ENCODE measurements at regions not wholly inside any gene's neighbourhood (a gene's known extent, or its start where the extent isn't known, plus 50 kb on each side); places are given as distances from the start of the nearest gene placed in this dataset.

DNA sequence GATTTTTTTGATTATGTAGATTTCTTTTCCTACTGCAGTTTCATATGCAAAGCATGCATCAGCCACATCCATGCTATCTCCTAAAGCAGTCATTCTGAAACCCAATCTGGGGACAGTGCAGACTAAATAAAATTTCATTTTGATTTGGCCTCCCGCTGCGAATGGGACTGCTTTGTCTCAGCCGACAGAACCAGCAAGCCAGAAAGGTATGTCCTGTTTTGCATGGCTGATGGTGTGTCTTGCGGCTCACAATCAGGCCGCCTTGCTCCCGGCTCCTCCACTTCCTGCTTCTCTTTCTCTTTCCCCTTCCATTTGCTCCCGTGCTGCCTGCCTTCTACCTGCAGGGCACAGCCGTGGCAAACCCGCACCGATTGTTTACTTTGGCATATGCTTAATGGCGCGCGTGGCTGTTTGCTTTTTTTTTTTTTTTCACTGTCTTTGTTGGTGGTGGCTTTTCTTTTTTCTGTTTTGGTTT, 419.6 kb upstream of the POU3F3 start:
- peaks cover 0 to 7% (median 2%) of the 10 kb centered on the region in 6 donors for H3K4me1 ChIP-seq
- peak overlapping the region in 2 of 8 donors; percentile 13 to 43 for H3K4me3 ChIP-seq
- intact Hi-C loops (cut with DNase I; ENCODE audit: low total_unique reads), result no loop called here
- H3K9me3 ChIP-seq, result no peaks in the 10 kb centered on the region
- no peak overlapping the region for H3K27ac ChIP-seq
- no peak for DNase-seq
- WGBS, 5 donors, result 6 to 18% (median 13%) methylated on average over 13 of the region's 13 CpGs
- peaks cover 0 to 22% (median 0%) of the 10 kb centered on the region in 7 donors for H3K27me3 ChIP-seq (replicated peaks in 1 of 7)
- H3K36me3 ChIP-seq, result no peaks in the 10 kb centered on the region
- TF ChIP-seq POLR2A (IDR thresholded peaks at IDR 0.05) (no peak), POLR2AphosphoS5 (IDR thresholded peaks at IDR 0.05) (no peak)
- TF ChIP-seq, protein P1, sequence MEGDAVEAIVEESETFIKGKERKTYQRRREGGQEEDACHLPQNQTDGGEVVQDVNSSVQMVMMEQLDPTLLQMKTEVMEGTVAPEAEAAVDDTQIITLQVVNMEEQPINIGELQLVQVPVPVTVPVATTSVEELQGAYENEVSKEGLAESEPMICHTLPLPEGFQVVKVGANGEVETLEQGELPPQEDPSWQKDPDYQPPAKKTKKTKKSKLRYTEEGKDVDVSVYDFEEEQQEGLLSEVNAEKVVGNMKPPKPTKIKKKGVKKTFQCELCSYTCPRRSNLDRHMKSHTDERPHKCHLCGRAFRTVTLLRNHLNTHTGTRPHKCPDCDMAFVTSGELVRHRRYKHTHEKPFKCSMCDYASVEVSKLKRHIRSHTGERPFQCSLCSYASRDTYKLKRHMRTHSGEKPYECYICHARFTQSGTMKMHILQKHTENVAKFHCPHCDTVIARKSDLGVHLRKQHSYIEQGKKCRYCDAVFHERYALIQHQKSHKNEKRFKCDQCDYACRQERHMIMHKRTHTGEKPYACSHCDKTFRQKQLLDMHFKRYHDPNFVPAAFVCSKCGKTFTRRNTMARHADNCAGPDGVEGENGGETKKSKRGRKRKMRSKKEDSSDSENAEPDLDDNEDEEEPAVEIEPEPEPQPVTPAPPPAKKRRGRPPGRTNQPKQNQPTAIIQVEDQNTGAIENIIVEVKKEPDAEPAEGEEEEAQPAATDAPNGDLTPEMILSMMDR (IDR thresholded peaks at IDR 0.05 in 8 of 11, conservative IDR thresholded peaks at IDR 0.05 in 3 of 11), result no peak

DNA sequence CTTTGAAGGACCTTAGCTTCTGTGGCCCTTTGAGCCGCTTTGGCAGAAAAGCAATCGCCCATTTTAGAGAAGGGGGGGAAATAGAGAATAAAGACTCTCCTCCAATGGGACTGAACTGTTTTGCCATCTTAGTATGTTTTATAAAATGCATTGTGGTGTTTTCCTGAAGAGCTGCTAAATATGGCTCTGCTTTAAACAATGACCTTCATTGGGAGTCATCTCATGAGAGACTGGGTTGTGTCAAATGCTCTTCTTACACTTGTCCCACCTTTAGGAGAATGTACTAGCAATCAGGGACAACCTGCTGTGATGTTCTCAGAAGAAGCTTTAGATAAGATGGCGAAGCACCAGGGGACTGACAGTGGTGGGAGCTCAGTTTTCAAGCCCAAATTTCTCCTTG, 418.9 kb upstream of the POU3F3 start:
- Histone ChIP-seq H3K27me3 (replicated peaks in 1 of 7) (peaks cover 0 to 22% (median 0%) of the 10 kb centered on the region in 7 donors), H3K4me1 (peaks cover 0 to 7% (median 2%) of the 10 kb centered on the region in 6 donors), H3K27ac (no peak overlapping the region), H3K4me3 (peak overlapping the region in 1 of 8 donors; percentile 43), H3K36me3 (no peaks in the 10 kb centered on the region), H3K9me3 (no peaks in the 10 kb centered on the region)
- TF ChIP-seq POLR2A (IDR thresholded peaks at IDR 0.05) (no peak), POLR2AphosphoS5 (IDR thresholded peaks at IDR 0.05) (no peak)
- TF ChIP-seq, protein P1 (IDR thresholded peaks at IDR 0.05 in 8 of 11, conservative IDR thresholded peaks at IDR 0.05 in 3 of 11), result no peak
- intact Hi-C loops (cut with DNase I; ENCODE audit: low total_unique reads), result no loop called here
- 81 to 97% (median 87%) methylated on average over 3 of the region's 3 CpGs for WGBS, 5 donors
- no peak for DNase-seq

DNA sequence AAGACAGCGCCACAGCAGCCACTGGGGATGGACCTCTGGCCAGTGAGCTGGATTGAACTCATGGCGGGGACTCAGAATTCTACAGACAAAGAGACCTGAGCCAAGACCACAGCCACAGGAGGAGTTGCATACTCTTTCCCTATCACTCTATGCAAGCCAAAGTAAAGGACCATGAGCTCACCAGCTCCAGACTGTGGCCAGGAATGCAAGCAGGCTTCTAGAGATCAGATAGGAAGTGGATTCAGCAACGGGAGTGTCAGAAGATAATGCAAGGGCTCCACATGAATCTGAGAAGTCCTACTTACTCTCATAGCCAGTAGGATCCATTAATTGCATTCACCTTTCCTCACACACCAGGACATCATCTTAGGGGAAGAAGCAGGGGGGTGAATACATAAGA, 415.4 kb upstream of the POU3F3 start:
- WGBS, 5 donors, result 70 to 92% (median 81%) methylated on average over 2 to 3 of the region's 3 CpGs
- TF ChIP-seq POLR2AphosphoS5 (IDR thresholded peaks at IDR 0.05) (no peak), POLR2A (IDR thresholded peaks at IDR 0.05) (no peak)
- TF ChIP-seq, protein P1 (IDR thresholded peaks at IDR 0.05 in 8 of 11, conservative IDR thresholded peaks at IDR 0.05 in 3 of 11), result no peak
- DNase-seq, result no peak
- Histone ChIP-seq H3K4me3 (no peak overlapping the region), H3K27me3 (replicated peaks in 1 of 7) (peaks cover 0 to 13% (median 0%) of the 10 kb centered on the region in 7 donors), H3K36me3 (no peaks in the 10 kb centered on the region), H3K4me1 (peaks cover 0 to 7% (median 2%) of the 10 kb centered on the region in 6 donors), H3K9me3 (no peaks in the 10 kb centered on the region), H3K27ac (no peak overlapping the region)
- intact Hi-C loops (cut with DNase I; ENCODE audit: low total_unique reads), result no loop called here

DNA sequence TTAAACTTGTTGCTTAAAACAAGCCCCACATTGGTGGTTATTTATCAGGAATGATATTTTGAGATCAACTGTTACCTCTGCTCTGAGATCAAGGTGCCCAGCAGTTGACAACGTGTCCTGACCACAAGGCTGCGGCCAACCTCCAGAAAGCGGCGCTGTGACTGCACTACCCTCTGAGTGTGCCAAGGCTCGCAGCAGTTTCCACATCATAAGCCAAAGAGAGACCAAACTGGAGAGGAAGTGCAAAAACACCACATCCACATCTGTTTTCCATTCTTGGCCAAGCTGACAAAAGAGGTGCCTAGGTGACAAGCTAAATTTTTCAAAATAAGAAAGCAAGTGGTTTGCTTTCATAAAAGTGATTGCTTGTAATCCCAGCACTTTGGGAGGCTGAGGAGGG, 410.8 kb upstream of the POU3F3 start:
- WGBS, 5 donors, result 20 to 79% (median 33%) methylated on average over 5 of the region's 5 CpGs

More for the DNA sequence above, 410.8 kb upstream of the POU3F3 start:
- Histone ChIP-seq H3K4me3 (no peak overlapping the region), H3K27me3 (replicated peaks in 1 of 7) (no peaks in the 10 kb centered on the region), H3K27ac (no peak overlapping the region), H3K9me3 (no peaks in the 10 kb centered on the region), H3K36me3 (no peaks in the 10 kb centered on the region), H3K4me1 (no peaks in the 10 kb centered on the region)
- intact Hi-C loops (cut with DNase I; ENCODE audit: low total_unique reads), result no loop called here
- DNase-seq, result no peak
- no peak for TF ChIP-seq POLR2AphosphoS5 (IDR thresholded peaks at IDR 0.05)
- TF ChIP-seq POLR2A (IDR thresholded peaks at IDR 0.05), result no peak
- TF ChIP-seq, protein P1 (IDR thresholded peaks at IDR 0.05 in 8 of 11, conservative IDR thresholded peaks at IDR 0.05 in 3 of 11), result no peak

All from spleen (tissue), 11 donors.